Kidney (tissue), 13 donors: ENCODE measurements at regions not wholly inside any gene's neighbourhood (a gene's known extent, or its start where the extent isn't known, plus 50 kb on each side); places are given as distances from the start of the nearest gene placed in this dataset.

Experiments used
- DNase-seq, 5 donors: peaks; one replicate each; pipeline ENCODE4 v3.0.0-alpha.2; 2013 to 2020
- FAIRE-seq: peaks from 2 replicates; lab custom pipeline; 2012; peaks lifted over from hg19 to GRCh38; lab: Jason Lieb, UNC
- H3K27ac ChIP-seq, 2 donors: one replicate each; pipeline ENCODE4 v1.7.0; 2013; ENCODE audit warnings: low read depth in 2 of 2, low read length in 2 of 2, inconsistent platforms in 1 of 2
- H3K27me3 ChIP-seq: one replicate; pipeline ENCODE4 v1.7.1; 2013; ENCODE audit warnings: low read length, inconsistent platforms; ENCODE audit not compliant: control insufficient read depth, insufficient read depth
- H3K36me3 ChIP-seq, 3 donors: one replicate each; pipeline versions ENCODE4 v1.7.0 to v1.7.1; 2013; ENCODE audit warnings: low read length in 3 of 3, control low read depth in 1 of 3, inconsistent platforms in 1 of 3; ENCODE audit not compliant: insufficient read depth in 3 of 3, control insufficient read depth in 2 of 3
- H3K4me1 ChIP-seq, 3 donors: one replicate each; pipeline versions ENCODE4 v1.7.0 to v1.7.1; 2013; ENCODE audit warnings: low read length in 3 of 3, inconsistent platforms in 1 of 3, low read depth in 1 of 3; ENCODE audit not compliant: control insufficient read depth in 2 of 3, insufficient read depth in 2 of 3
- H3K4me3 ChIP-seq, 3 donors: one replicate each; pipeline versions ENCODE4 v1.7.0 to v1.8.1; 2013; ENCODE audit warnings: low read length in 3 of 3, control low read depth in 1 of 3, inconsistent platforms in 1 of 3
- H3K9ac ChIP-seq, 3 donors: one replicate each; pipeline versions ENCODE4 v1.7.0 to v1.7.1; 2013; ENCODE audit warnings: low read length in 3 of 3, control low read depth in 1 of 3, inconsistent platforms in 1 of 3
- H3K9me3 ChIP-seq, 3 donors: one replicate each; pipeline versions ENCODE4 v1.7.0 to v1.7.1; 2013; ENCODE audit warnings: low read length in 3 of 3, control low read depth in 1 of 3, inconsistent platforms in 1 of 3; ENCODE audit not compliant: control insufficient read depth in 2 of 3, insufficient read depth in 1 of 3
- intact Hi-C: fragments of 100-400 bp; cut with DNase I; formaldehyde crosslinking; loops from one replicate; pipeline ENCODE4 v1.11.1; 2022
- TF ChIP-seq, protein P1 (sequence below): IDR thresholded peaks from 3 replicates; pipeline ENCODE4 v1.5.1; 2012; ENCODE audit warnings: mild to moderate bottlenecking, moderate library complexity, borderline replicate concordance; ENCODE audit not compliant: insufficient read depth; ENCODE audit errors: extremely low read depth
- donor health status: control.
- donor health status: control.
- donor health status: control.
- donor health status: control.
- donor health status: control.
- donor health status: DM: yes; HTN: yes; CAD: no.
- donor health status: Normal renal cell carcinoma (clear cell type).

GRCh38 chr9:91147079-91147708 is 214.5 kb downstream of the AUH start:
- H3K9me3 ChIP-seq: no peaks in the 10 kb centered on the region
- TF ChIP-seq, protein P1, sequence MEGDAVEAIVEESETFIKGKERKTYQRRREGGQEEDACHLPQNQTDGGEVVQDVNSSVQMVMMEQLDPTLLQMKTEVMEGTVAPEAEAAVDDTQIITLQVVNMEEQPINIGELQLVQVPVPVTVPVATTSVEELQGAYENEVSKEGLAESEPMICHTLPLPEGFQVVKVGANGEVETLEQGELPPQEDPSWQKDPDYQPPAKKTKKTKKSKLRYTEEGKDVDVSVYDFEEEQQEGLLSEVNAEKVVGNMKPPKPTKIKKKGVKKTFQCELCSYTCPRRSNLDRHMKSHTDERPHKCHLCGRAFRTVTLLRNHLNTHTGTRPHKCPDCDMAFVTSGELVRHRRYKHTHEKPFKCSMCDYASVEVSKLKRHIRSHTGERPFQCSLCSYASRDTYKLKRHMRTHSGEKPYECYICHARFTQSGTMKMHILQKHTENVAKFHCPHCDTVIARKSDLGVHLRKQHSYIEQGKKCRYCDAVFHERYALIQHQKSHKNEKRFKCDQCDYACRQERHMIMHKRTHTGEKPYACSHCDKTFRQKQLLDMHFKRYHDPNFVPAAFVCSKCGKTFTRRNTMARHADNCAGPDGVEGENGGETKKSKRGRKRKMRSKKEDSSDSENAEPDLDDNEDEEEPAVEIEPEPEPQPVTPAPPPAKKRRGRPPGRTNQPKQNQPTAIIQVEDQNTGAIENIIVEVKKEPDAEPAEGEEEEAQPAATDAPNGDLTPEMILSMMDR: no peak
- DNase-seq (no peak), FAIRE-seq (no peak)
- intact Hi-C loops: no loop called here
- no peaks in the 10 kb centered on the region for H3K4me1 ChIP-seq
- H3K9ac ChIP-seq: no peak overlapping the region
- no peaks in the 10 kb centered on the region for H3K36me3 ChIP-seq
- no peaks in the 10 kb centered on the region for H3K27me3 ChIP-seq
- no peak overlapping the region for H3K27ac ChIP-seq
- no peak overlapping the region for H3K4me3 ChIP-seq

DNA sequence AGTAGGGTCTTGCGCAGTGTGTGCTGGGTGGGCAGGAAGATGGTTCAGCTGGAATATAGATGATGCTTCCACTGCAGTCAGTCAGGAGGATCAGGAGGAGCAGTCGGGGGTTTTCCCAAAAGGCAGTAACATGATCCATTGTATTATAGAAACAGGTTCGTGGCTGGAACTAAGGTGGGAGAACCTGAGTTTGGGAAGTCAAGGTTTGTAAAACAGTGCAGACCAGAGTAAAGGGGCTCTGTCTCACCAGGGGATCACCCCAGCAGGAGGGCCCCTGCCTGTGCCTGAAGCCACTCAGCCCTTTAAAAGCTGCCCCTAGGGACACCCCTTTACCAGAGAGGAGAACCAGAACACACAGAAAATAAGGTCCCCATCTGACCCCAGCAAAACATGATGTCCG is 213.4 kb downstream of the AUH start:
- Histone ChIP-seq H3K9me3 (no peaks in the 10 kb centered on the region), H3K36me3 (no peaks in the 10 kb centered on the region), H3K27me3 (no peaks in the 10 kb centered on the region), H3K9ac (no peak overlapping the region), H3K4me3 (no peak overlapping the region), H3K4me1 (no peaks in the 10 kb centered on the region), H3K27ac (no peak overlapping the region)
- FAIRE-seq (no peak), DNase-seq (no peak)
- intact Hi-C loops: no loop called here
- TF ChIP-seq, protein P1: no peak

DNA sequence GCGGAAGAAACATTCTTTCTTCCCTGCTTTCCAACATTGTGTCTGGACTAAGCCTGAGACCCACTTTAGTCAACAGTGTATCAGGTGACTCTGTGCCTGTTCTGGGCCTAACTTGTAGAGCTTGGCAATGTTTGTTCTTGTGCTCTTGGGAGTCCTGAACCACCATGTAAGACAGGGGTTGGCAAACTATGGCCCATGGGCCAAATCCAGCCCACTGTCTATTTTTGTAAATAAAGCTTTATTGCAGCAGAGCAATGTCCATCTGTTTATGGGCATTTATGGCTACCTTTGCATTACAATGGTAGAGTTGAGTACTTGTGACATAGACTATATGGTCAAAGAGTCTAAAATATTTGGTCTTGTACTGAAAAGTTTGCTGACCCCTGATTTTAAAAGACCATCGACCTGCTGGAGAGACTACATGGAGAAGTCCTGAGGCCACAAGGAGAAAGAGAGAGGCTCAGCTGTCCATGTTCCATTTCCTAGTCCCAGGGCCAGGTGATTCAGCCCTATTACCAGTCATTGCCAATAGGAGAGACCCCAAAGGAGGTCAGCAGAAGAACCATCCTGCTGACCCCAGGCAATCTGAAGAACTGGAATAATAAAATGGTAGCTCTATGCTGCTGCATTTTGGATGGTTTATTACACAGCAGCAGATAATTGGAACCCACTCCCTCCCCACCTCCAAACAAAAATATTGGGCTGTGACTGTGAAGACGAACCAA is 211.3 kb downstream of the AUH start:
- FAIRE-seq (no peak), DNase-seq (no peak)
- Histone ChIP-seq H3K27me3 (no peaks in the 10 kb centered on the region), H3K27ac (no peak overlapping the region), H3K9ac (no peak overlapping the region), H3K4me3 (no peak overlapping the region), H3K36me3 (no peaks in the 10 kb centered on the region), H3K9me3 (no peaks in the 10 kb centered on the region), H3K4me1 (no peaks in the 10 kb centered on the region)
- TF ChIP-seq, protein P1: no peak
- intact Hi-C loops: no loop called here
